Transverse colon (tissue), 4 donors: ENCODE measurements at regions not wholly inside any gene's neighbourhood (a gene's known extent, or its start where the extent isn't known, plus 50 kb on each side); places are given as distances from the start of the nearest gene placed in this dataset.

Experiments
- CTCF ChIP-seq, 5 experiments: fragments of 200-600 bp in 3 of 5; fragments of 450-650 bp in 2 of 5; sonication (generic) in 3 of 5; IDR thresholded peaks; 1 replicate in 2 of 5; 2 replicates in 3 of 5; pipeline ENCODE4 v1.5.1; 2016 to 2017; ENCODE audit warnings: antibody characterized with exemption in 5 of 5, inconsistent platforms in 3 of 5, mild to moderate bottlenecking in 2 of 5, moderate library complexity in 1 of 5
- POLR2A ChIP-seq: fragments of 450-650 bp; IDR thresholded peaks from one replicate; pipeline ENCODE4 v1.6.1; 2016; ENCODE audit warnings: antibody characterized with exemption, mild to moderate bottlenecking, moderate library complexity
- POLR2AphosphoS5 ChIP-seq, 3 donors: sonication (generic); formaldehyde crosslinking; IDR thresholded peaks; one replicate each; pipeline ENCODE4 v1.6.1; 2016; ENCODE audit warnings: antibody characterized with exemption in 3 of 3

GRCh38 chr7:46024263-46024916 is 103.3 kb upstream of the IGFBP3 start:
- TF ChIP-seq POLR2AphosphoS5 (IDR thresholded peaks at IDR 0.05) (no peak), CTCF (IDR thresholded peaks at IDR 0.05) (no peak), POLR2A (no peak)
